ENCODE measurements at regions not wholly inside any gene's neighbourhood (a gene's known extent, or its start where the extent isn't known, plus 50 kb on each side); places are given as distances from the start of the nearest gene placed in this dataset.

DNA sequence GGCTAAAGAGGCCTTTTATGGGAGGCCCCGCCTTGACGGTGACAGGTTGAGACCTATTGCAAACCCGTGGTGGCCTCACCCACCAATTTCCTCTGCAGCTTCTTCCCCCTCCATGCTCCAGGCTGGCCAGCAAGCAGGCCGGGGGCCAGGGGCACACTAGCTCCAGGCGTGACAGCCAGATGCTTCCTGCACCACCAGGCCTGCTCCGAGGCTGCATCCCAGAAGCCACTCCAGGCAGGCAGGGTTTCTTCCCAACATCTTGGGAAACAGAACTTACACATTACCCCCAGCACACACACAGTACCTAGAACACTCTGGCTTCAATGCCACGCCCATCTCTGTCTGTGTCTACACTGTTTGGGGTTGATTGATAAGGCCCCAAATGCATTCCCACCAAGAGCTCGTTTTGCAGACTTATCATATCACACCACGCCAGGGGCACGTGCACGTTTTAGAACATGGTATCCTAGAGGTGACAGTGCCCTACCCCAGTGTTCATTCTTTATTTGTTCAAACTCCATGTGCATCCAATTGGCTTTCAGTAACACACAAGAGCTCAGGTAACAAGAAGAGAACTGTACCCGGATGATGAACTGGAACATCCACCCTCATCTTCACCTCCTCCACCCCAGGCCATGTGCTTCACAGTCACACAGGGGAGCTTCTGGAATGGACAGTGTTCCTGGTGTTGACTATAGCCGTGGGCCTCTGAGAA lies 221.4 kb upstream of the RREB1 start:
- no peak for DNase-seq (ENCODE audit: low spot score)

DNA sequence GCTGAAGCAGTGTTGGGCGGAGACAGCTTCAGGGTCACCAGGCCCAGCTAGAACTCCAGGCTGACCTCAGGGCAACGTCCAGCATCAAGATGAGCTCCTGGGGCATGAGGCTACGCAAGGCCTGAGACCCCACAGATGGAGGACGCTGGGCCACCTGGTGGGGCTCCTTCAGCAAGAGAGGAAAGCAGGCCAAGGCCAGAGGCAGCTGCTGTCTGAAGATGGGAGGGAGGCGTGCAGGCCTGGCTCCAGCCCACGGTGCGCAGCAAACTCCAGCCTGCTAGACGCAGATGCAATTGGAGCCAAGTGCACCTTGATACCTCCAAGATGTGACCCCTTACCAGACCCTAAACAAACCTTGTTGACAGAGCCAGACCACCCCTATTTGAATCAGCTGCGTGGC lies 220.9 kb upstream of the RREB1 start:
- no peak for DNase-seq (ENCODE audit: low spot score)

DNA sequence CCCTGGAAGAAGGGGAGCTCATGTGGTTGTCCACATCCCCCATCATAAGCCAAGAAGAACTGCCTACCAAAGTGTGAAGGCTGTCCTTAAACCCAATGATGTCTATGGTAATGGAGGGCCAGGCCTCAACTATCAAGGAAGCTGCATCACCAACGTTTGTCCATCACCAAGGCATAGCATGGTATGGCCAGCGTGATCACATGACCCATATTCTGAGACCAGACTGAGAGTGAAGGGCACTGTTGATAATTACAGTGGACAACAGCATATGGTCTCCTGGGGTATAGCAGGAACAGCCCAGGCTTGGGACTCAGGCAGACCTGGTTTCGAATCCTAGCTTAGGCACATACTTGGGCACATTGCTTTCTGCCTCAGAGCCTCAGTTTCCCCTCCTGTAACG lies 218.2 kb upstream of the RREB1 start:
- DNase-seq (ENCODE audit: low spot score): no peak

DNA sequence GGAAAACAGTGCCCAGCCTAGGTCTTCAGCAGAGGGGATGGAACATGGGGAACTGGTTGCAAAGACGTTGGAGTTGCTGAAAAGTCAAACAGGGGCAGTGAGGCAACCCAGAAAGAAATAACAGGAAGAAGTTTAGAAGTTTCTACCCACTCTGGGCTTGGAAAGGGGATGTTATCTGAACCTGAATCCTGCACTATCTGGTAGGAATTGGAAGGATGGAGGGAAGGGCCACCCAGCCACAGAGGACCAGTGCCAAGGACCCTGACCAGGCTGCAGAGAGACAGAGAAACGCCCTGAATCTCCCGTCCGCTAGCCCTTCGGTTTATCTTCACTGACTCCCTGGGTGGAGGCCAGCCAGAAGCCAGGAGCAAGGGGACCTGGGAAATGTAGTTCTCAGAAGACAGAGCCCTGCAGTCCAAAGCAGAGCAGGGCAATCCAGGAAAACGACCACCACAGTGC lies 217.3 kb upstream of the RREB1 start:
- DNase-seq (ENCODE audit: low spot score): peak; percentile 65

DNA sequence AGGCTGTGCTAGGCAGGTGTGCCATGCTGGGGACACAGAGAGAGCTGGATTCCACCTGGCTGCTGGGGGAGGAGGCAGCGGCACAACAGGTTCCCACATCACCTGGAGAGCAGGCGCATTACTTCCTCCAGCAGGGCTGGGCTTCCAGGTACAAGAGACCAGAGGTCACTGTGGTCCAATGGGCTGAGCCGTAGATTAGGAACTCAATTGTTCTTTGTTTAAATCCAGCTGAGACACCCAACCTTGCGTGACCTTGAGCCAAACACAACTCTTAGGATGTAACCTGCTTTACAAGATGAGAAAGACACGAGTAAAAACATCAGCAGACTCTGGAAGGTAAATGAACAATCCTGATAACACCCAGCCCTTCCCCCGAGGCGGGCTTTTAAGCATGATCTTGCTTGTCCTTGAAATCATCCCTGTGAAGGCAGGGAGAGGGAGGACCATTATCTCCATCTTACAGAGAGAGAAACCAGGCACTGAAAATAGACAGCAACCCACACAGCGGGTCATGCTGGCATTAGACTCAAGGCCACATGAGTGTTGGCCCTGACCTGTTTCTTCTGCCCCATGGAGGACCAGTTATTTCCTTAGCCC lies 216.5 kb upstream of the RREB1 start:
- peak; percentile 51 for DNase-seq (ENCODE audit: low spot score)

DNA sequence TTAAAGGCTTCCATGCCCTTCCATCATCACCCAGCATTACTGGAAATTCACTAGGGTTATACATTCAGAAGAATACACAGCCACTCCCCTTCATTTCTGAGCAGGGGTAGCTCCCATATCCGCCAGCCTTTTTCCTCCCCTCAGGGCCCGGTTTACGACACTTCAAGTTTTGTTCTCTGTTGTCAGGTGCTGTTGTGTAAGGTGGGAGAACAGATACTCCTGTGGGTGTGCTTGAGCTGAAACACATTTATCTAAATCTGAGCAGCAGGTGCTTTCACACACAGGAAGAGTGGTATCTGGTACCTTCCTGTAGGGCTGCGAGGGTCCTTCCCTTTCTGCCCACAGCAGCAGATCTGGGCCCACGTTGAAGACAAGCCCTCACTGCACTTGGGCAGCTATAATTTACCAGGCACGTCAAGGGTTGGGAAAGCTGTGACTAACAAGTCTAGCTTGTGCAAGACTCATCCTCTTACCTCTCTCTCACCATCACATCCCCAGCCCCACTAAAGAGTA lies 215.8 kb upstream of the RREB1 start:
- DNase-seq (ENCODE audit: low spot score): no peak

DNA sequence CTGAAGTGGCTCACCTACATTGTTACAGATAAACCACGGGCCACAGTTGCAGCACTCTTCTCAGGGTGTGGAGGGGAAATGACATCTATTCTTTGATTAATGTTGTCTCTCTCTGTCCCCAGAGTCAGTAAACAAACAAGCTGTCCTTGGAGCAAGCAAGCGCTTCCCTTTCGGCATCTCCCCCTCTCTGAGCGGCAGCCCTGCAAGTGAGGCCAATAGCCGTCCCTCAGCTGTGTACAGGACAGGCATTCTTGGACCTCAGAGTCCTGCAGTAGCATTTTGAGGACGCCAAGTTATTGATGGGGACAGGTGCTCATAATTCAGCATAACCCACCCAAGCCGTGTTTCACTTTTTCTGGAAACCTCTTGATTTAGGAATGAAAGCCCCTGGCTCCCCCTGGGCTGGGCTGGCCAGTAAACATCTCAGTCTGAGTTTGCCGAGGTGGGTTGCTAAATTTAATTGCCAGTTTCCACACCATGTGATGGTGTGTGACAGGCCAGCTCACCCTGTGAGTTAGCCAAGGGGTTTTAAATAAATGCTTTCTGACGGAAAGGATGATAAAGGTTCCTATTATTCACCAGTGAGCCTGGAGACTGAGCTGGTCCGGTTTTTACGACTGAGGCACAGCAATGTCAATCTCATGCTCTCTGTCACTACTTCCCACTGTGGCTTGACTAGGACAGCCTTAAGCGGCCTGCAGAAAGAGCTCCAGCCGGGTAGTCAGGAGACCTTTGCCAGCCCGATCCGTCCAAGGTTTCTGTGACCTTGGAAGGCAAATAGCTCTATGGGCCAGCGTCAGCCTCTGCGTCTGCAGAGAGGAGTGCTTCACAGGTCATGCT lies 214.8 kb upstream of the RREB1 start:
- no peak for DNase-seq (ENCODE audit: low spot score)

DNA sequence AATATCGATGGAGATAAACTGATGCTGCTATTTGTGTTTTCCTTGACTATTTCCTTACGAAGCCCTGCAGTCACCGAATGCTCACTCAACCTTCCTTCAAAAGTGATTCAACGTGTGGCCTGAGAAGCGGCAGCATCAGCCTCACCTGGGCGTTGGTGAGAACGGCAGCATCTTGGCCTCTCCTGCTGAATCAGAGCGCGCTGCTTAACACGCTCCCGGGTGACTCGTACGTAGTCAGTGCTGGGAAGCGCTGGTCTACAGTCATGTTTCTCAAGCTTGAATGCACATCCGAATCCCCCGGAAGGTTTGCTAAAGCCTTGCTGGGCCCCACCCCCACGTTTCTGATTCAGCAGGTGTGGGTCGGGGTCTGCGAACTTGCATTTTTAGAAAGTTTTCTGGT lies 214.1 kb upstream of the RREB1 start:
- no peak for DNase-seq (ENCODE audit: low spot score)

DNA sequence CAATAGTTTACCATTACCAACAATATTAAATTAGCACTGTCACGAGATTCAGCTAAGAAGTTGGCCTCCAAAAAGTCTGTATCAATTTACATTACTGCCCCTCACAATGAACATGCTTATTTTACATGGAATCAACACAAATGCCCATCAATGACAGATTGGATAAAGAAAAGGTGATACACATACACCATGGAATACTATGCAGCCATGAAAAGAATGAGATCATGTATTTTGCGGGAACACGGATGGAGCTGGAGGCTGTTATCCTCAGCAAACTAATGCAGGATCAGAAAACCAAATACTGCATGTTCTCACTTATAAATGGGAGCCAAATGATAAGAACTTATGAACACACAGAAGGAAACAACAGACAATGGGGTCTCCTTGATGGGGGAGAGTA lies 211.8 kb upstream of the RREB1 start:
- no peak for DNase-seq (ENCODE audit: low spot score)

DNA sequence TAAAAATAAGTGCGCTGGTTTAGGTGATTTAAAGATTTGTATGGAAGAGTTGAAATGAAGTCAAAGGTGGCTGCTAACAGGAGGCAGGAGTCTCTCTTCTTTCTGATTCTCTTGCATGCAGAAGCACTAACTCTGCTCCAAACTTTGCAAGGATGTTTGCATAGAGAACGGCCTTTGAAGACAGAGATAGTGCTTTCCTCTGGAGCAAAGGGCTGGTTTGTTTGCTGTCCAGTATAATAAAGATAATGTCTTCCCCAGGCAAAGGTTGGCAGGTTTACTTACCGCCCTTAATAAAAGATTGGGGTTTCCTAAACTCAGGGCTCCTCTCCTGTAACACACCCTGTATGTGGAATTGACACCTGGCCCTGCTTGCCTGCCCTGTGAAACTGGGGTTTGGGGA lies 210.6 kb upstream of the RREB1 start:
- no peak for DNase-seq (ENCODE audit: low spot score)

DNA sequence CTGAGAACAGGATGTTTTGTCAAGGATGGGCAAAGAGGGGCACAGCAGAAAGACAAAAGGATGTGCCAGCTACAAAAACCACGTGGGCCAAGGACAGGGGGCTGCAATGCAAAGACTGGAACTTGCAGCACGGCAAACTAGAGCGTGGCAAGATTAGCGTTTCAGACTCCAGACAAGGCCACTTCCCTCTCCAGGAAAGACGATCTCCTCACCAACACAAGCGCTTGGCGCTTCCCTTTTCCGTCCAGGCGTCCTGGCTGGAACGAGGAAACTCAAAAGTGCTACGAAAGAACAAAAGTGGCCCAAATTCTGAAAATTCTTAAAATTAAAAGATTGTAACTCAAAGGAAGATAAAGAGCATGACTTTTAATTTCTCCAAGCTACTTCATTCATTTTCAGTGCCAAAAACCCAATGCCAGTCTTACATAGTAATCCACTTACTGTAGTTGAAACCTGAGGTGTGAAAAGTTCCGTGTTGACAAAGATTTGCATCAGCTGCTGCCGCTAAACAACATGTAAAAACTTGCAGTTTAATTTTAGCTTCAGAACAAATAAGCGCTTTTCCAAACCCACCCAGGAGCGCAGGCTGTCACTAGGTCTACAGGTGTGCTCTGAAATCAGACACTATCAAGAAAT lies 207.1 kb upstream of the RREB1 start:
- no peak for DNase-seq (ENCODE audit: low spot score)

DNA sequence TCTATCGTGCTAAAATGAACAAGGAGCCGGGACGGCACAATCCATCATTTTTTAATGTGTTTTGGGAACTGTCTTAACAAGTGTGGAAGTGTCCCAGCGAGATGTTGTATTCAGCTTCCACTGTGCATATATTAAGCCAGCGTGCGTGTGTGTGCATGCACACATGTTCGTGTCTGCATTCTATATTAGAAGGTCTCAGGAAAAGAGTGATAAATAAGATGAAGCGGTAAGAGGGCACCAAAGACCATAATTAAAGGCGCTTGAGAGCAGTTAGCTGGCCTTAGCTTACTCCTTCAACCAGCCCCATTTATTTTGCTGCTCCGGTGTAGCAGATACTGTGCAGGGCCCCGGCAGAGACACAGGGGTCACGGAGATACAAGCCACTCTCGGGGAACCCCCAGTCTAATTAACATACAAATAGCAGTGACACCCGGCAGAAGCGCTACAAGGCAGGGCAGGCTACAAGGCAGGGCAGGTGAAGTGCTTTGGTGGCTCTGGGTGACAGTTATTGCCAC lies 206.5 kb upstream of the RREB1 start:
- no peak for DNase-seq (ENCODE audit: low spot score)

DNA sequence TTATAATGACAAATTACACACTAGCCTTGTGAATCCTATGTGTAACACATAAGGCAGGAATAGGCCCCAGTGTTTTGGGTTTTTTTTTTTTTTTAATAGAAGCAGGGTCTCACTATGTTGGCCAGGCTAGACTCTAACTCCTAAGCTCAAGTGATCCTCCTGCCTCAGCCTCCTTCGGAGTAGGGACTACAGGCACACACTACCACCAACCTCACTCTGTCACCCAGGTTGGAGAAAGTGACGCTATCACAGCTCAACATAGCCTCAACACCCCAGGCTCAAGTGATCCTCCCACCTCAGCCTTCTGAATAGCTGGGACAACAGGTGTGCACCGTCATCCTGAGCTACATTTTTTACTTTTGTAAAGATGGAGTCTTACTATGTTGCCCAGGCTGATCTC lies 205.8 kb upstream of the RREB1 start:
- DNase-seq (ENCODE audit: low spot score): no peak

DNA sequence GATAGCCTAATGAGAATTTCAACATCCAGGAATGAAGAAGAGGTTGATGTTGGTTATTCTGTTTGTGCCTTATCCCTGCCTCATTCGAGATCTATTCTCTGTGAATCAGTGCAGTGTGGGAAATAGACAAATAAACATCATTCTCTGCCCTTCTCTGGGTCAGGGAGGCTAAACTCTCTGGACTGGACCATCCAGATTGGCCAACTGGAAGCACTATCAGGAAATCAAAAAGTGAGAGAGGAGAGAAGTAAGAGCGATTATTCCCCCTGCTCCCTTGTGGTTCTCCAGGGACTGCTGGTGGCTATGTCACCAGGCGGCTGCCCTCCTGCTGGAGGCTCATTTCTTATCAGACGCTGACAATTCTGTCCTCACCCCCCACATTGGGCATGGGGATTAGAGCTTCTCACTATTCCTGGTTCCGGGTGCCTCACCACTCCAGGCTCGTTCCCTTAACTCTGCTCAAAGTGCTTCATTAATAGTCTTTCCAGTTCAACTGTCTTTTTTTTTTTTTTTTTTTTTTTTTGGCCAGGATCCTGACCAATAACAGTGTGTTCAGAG lies 201.7 kb upstream of the RREB1 start:
- DNase-seq (ENCODE audit: low spot score): no peak

DNA sequence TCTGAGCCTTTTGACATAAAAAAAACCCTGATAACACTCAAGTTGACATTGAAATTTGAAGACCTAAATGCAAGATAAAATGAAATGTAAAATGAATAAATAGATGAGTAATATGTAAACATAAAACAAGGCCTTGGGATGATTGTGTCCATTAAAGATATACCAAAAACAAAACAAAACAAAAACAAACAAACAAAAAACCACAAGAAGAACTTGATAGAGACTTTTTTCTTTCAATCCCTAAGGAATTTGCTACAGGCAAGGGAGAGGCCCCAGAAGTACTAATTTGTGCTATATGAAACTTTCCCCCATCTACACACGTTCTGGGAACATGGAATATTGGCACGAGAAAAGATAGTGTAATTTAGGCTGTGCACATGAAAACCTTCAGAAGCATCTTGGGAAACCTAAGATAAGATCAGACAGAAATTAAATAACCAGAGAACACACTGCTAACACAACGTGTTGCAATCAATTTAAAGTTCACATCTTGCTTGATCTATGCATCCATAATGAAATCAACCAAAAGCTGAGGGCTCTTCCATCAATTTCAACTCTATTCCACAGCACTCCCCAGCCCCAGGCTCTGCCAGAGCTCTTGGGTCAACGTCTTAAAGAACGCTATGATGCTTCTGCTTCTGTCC lies 201.1 kb upstream of the RREB1 start:
- DNase-seq (ENCODE audit: low spot score): no peak

DNA sequence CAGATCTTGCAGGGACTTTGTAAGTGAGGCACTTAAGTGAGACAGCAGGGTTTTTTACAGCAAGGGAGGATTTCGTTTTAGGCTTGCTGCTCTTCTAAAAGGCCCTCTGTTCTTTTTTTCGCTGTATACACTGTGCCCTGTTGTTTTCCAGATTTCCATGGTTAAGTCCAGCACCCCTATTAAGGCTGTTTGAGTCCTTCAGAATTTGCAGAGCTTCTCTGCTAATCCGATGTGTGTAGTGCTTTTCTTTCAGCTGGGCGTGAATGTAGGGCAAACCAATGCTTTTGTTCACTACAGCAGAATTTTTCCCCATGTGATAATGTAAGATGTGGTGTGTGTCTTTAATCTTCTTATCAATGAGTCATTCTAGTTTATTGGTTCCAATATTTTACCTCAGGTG lies 200.5 kb upstream of the RREB1 start:
- no peak for DNase-seq (ENCODE audit: low spot score)

DNA sequence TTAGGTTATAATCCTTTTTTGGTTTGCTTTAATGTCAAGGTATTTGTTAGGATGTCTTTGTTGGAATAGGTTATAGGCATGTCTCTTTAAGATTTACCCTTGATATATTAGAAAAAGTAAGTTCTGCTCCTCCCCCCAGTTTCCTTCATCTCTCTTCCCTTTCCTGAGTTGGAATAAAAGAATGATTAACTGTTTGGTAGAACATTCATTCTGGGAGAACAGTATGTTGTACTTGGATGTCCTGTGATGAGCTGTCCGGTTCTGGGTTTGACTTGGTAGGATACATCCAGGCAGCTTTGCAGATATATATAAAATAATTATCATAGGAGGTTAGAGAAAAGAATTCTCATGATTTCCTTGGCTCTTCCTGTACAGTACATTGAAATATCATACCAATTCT lies 199.6 kb upstream of the RREB1 start:
- DNase-seq (ENCODE audit: low spot score): no peak

DNA sequence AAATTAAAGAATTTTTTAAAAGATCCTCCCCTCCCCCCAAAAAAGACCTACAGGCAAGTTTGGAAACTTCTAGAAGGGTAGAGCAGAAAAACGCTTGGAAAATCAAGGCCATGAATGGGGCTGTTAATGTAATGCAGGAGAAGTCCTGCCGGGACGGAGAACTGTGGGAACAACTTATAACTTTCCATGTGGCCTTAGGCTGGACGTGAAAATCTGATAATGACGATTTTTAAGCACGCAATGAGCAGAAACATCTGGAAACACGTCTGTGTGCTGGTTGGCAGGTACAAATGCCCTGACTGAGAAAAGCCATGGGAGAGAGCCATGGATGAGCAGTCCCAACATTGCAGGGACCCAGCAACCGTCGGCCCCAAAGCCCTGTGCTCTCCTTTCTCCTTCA lies 198.7 kb upstream of the RREB1 start:
- no peak for DNase-seq (ENCODE audit: low spot score)

DNA sequence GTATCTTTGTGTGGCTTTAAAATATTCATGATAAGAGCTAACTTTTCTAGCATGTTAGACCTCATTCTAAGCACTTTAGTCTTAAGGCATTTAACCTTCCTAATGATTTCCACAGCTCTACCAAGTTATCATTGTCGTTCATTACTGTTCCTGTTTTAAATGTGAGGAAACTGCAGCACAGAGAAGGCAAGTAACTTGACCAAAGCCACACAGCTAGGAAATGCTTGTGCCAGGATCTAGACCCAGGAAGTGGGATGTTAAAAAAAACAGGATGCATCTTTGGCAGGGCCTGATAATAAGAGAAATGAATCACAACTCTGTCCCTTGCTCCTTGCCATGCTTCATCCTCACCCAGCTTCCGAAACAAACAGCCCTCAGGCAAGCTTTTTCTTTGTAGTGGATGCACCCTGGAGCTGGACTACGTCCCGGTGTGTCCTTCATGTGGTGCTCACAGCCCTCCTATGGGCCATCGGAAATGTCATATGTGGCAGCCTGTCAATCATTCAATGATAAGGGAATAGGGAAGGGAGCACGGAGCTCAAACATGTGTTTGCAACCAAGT lies 196.9 kb upstream of the RREB1 start:
- no peak for DNase-seq (ENCODE audit: low spot score)

DNA sequence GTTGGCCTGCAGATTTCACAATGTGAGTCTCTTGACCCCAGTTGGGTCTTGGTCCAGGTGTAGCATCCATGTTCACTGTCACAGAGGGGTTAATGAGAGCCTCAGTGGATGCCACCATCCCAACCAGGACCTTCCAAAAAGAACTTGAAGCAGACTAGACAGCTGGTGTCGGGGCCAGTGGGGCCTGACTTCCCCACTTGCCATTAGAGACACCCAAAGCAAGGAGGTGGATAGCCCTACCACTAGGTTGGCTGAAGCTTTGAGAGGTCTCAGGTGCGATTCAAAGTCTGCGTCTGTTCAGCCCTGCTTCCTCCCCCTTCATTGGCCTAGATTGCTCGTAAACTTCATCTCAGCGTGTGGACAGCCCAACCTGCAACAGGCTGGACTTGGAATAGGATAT lies 196.4 kb upstream of the RREB1 start:
- no peak for DNase-seq (ENCODE audit: low spot score)

All from umbilical cord (tissue), 1 donor.